H1 (cell line): ENCODE measurements at regions not wholly inside any gene's neighbourhood (a gene's known extent, or its start where the extent isn't known, plus 50 kb on each side); places are given as distances from the start of the nearest gene placed in this dataset.

Source experiments
- CTCF ChIA-PET: fragments of 300-600 bp; sonication (Branson Sonifier 250); formaldehyde crosslinking; loops from one replicate; lab custom pipeline; 2021; ENCODE audit not compliant: partially characterized antibody; lab: Charles Lee
- POLR2A ChIA-PET: fragments of 300-600 bp; sonication (Branson Sonifier 250); formaldehyde crosslinking; loops from one replicate; lab custom pipeline; 2021; ENCODE audit warnings: inconsistent platforms; ENCODE audit not compliant: partially characterized antibody; lab: Charles Lee
- DNase-seq, 2 experiments: peaks; one replicate each; pipeline versions ENCODE4 v3.0.0 to v3.0.0-alpha.2; 2010 to 2022; ENCODE audit warnings: low spot score in 2 of 2, low read depth in 1 of 2, mixed read lengths in 1 of 2
- FAIRE-seq: peaks from 2 replicates; lab custom pipeline; 2011; peaks lifted over from hg19 to GRCh38; lab: Jason Lieb, UNC
- H2AFZ ChIP-seq: 2 replicates; pipeline ENCODE4 v1.8.1; 2012; ENCODE audit warnings: low read length, inconsistent platforms
- H2AK5ac ChIP-seq: 2 replicates; pipeline ENCODE4 v1.6.1; 2013; ENCODE audit warnings: low read depth, low read length
- H2BK120ac ChIP-seq: replicated peaks from 2 replicates; pipeline ENCODE3; 2013; ENCODE audit warnings: low read depth, low read length, inconsistent platforms
- H2BK12ac ChIP-seq: 2 replicates; pipeline ENCODE4 v1.6.1; 2013; ENCODE audit warnings: low read depth, low read length
- H2BK15ac ChIP-seq: 2 replicates; pipeline ENCODE4 v1.6.1; 2013; ENCODE audit warnings: low read length
- H2BK20ac ChIP-seq: 2 replicates; pipeline ENCODE4 v1.6.1; 2013; ENCODE audit warnings: low read length
- H2BK5ac ChIP-seq: 2 replicates; pipeline ENCODE4 v1.6.1; 2013; ENCODE audit warnings: low read depth, low read length
- H3K14ac ChIP-seq: 2 replicates; pipeline ENCODE4 v1.6.1; 2013; ENCODE audit warnings: inconsistent platforms; ENCODE audit not compliant: insufficient read length
- H3K18ac ChIP-seq: 2 replicates; pipeline ENCODE4 v1.6.1; 2013; ENCODE audit warnings: low read length; ENCODE audit errors: extremely low read depth
- H3K23ac ChIP-seq: 2 replicates; pipeline ENCODE4 v1.6.1; 2013; ENCODE audit warnings: inconsistent platforms; ENCODE audit not compliant: insufficient read length
- H3K23me2 ChIP-seq: 2 replicates; pipeline ENCODE4 v1.6.1; 2013; ENCODE audit warnings: low read depth, low read length
- H3K27ac ChIP-seq: 2 replicates; pipeline ENCODE4 v1.6.1; 2011; ENCODE audit warnings: low read depth, low read length, inconsistent platforms
- H3K27me3 ChIP-seq, 4 experiments: replicated peaks in 1 of 4; 1 replicate in 1 of 4; 2 replicates in 3 of 4; pipeline versions ENCODE4 v1.6.1 to v1.8.1; 2011 to 2013; ENCODE audit warnings: low read length in 3 of 4, mild to moderate bottlenecking in 3 of 4, inconsistent platforms in 2 of 4, mixed read lengths in 2 of 4, moderate library complexity in 1 of 4; ENCODE audit not compliant: control insufficient read depth in 3 of 4, insufficient read depth in 3 of 4; ENCODE audit errors: extremely low read depth in 1 of 4
- H3K36me3 ChIP-seq, 4 experiments: 2 replicates each; pipeline versions ENCODE4 v1.6.1 to v1.8.1; 2011 to 2013; ENCODE audit warnings: mild to moderate bottlenecking in 4 of 4, low read length in 3 of 4, moderate library complexity in 2 of 4, control low read depth in 1 of 4, inconsistent platforms in 1 of 4; ENCODE audit not compliant: insufficient read depth in 4 of 4, control insufficient read depth in 2 of 4
- H3K4ac ChIP-seq: replicated peaks from 2 replicates; pipeline ENCODE3; 2013; ENCODE audit warnings: low read length, low read depth, mixed read lengths, inconsistent platforms; ENCODE audit not compliant: insufficient read length
- H3K4me1 ChIP-seq, 4 experiments: replicated peaks in 1 of 4; 1 replicate in 1 of 4; 2 replicates in 3 of 4; pipeline versions ENCODE4 v1.6.1 to v1.8.1; 2011 to 2013; ENCODE audit warnings: low read length in 3 of 4, inconsistent platforms in 2 of 4, mixed read lengths in 1 of 4; ENCODE audit not compliant: insufficient read depth in 4 of 4, control insufficient read depth in 3 of 4
- H3K4me2 ChIP-seq, 2 experiments: 2 replicates each; pipeline versions ENCODE4 v1.6.1 to v1.8.1; 2011 to 2013; ENCODE audit warnings: low read depth in 2 of 2, low read length in 2 of 2, control low read depth in 1 of 2, inconsistent platforms in 1 of 2, mild to moderate bottlenecking in 1 of 2; ENCODE audit not compliant: insufficient read depth in 1 of 2
- H3K4me3 ChIP-seq, 4 experiments: fragments of 200-600, 300-600 bp in 1 of 4; sonication (generic), shearing (Covaris generic), sonication (Bioruptor Twin) in 1 of 4; 2 replicates each; pipeline versions ENCODE4 v1.5.1 to v1.8.1; 2011 to 2016; ENCODE audit warnings: low read length in 4 of 4, low read depth in 3 of 4, control low read depth in 2 of 4, inconsistent platforms in 2 of 4, mild to moderate bottlenecking in 2 of 4, mixed read lengths in 1 of 4, moderate library complexity in 1 of 4; ENCODE audit not compliant: insufficient read depth in 2 of 4; ENCODE audit errors: extremely low read depth in 1 of 4
- H3K56ac ChIP-seq: replicated peaks from 2 replicates; pipeline ENCODE3; 2013; ENCODE audit warnings: low read depth, mild to moderate bottlenecking, mixed read lengths, low read length, inconsistent platforms; ENCODE audit not compliant: insufficient read length
- H3K79me1 ChIP-seq: 2 replicates; pipeline ENCODE4 v1.6.1; 2013; ENCODE audit warnings: low read depth, low read length, control low read depth
- H3K79me2 ChIP-seq, 2 experiments: 2 replicates each; pipeline versions ENCODE4 v1.6.1 to v1.8.1; 2012 to 2013; ENCODE audit warnings: low read length in 2 of 2, mild to moderate bottlenecking in 2 of 2, inconsistent platforms in 1 of 2; ENCODE audit not compliant: insufficient read depth in 2 of 2, control insufficient read depth in 1 of 2
- H3K9ac ChIP-seq, 4 experiments: replicated peaks in 1 of 4; 1 replicate in 1 of 4; 2 replicates in 3 of 4; pipeline versions ENCODE4 v1.6.1 to v1.8.1; 2011 to 2013; ENCODE audit warnings: low read depth in 3 of 4, low read length in 3 of 4, control low read depth in 2 of 4, mild to moderate bottlenecking in 2 of 4, moderate library complexity in 2 of 4, inconsistent platforms in 1 of 4; ENCODE audit errors: extremely low read depth in 1 of 4
- H3K9me3 ChIP-seq, 2 experiments: 2 replicates each; pipeline versions ENCODE4 v1.6.1 to v1.8.1; 2012 to 2013; ENCODE audit warnings: mild to moderate bottlenecking in 2 of 2, moderate library complexity in 2 of 2, control low read depth in 1 of 2, inconsistent platforms in 1 of 2, low read depth in 1 of 2, low read length in 1 of 2, mixed read lengths in 1 of 2; ENCODE audit not compliant: insufficient read depth in 2 of 2
- H4K20me1 ChIP-seq, 2 experiments: replicated peaks in 1 of 2; 2 replicates each; pipeline versions ENCODE3 to v1.8.1; 2011 to 2013; ENCODE audit warnings: inconsistent platforms in 2 of 2, low read length in 2 of 2, mild to moderate bottlenecking in 1 of 2; ENCODE audit not compliant: insufficient read depth in 2 of 2, control insufficient read depth in 1 of 2
- H4K5ac ChIP-seq: 2 replicates; pipeline ENCODE4 v1.6.1; 2013; ENCODE audit warnings: low read length, low read depth, mixed read lengths, inconsistent platforms; ENCODE audit not compliant: insufficient read length
- H4K8ac ChIP-seq: 2 replicates; pipeline ENCODE4 v1.8.0; 2013; ENCODE audit warnings: mild to moderate bottlenecking, moderate library complexity, low read length, inconsistent platforms; ENCODE audit not compliant: insufficient read depth; ENCODE audit errors: extremely low read depth
- H4K91ac ChIP-seq: replicated peaks from 2 replicates; pipeline ENCODE3; 2013; ENCODE audit warnings: low read length, mixed read lengths, inconsistent platforms; ENCODE audit not compliant: insufficient read length
- CHD2 ChIP-seq: IDR thresholded peaks from 2 replicates; pipeline ENCODE4 v1.6.1; 2012; ENCODE audit warnings: low read length, improper control_type of control experiment
- FOSL1 ChIP-seq: IDR thresholded peaks from 2 replicates; pipeline ENCODE4 v1.6.1; 2011; ENCODE audit warnings: mild to moderate bottlenecking, low read depth, low read length, moderate library complexity; ENCODE audit not compliant: insufficient read depth
- KDM1A ChIP-seq: fragments of 200-600, 300-600 bp; sonication (generic); IDR thresholded peaks from 2 replicates; pipeline ENCODE4 v1.7.1; 2016; ENCODE audit warnings: mild to moderate bottlenecking, low read length, borderline replicate concordance
- NANOG ChIP-seq: IDR thresholded peaks from 2 replicates; pipeline ENCODE4 v1.6.1; 2011; ENCODE audit warnings: low read length, low read depth, mild to moderate bottlenecking, inconsistent platforms; ENCODE audit not compliant: insufficient read depth, poor library complexity, severe bottlenecking
- WGBS, 2 experiments: shearing (Covaris generic) in 1 of 2; methylation state at CpG; one replicate each; pipeline versions ENCODE4 v1.1.6 to v1.1.7; 2013 to 2015; ENCODE audit warnings: low lambda C conversion rate in 2 of 2, mixed read lengths in 2 of 2, inconsistent platforms in 1 of 2, low coverage in 1 of 2, missing lambda C conversion rate in 1 of 2; ENCODE audit not compliant: insufficient replicate concordance in 2 of 2, insufficient coverage in 1 of 2, insufficient read length in 1 of 2; ENCODE audit errors: extremely low coverage in 1 of 2, missing lambda C conversion rate in 1 of 2; 5-methylcytosine and 5-hydroxymethylcytosine counted together

GRCh38 chr7:155996718-155997280 is 184.5 kb upstream of the SHH start:
- H3K4me1 ChIP-seq = no peaks in the 10 kb centered on the region
- no peak overlapping the region for H2AFZ ChIP-seq
- no peak overlapping the region for H4K8ac ChIP-seq
- H2BK12ac ChIP-seq = no peak overlapping the region
- no peak overlapping the region for H3K27ac ChIP-seq
- ChIA-PET POLR2A (no interaction called here), CTCF (no interaction called here)
- no peak overlapping the region for H3K4me2 ChIP-seq
- TF ChIP-seq FOSL1 (no peak), NANOG (no peak), CHD2 (no peak), KDM1A (no peak)
- H3K4ac ChIP-seq = no peak overlapping the region
- no peak overlapping the region for H3K4me3 ChIP-seq
- H3K36me3 ChIP-seq = no peaks in the 10 kb centered on the region
- H3K23ac ChIP-seq = no peak overlapping the region
- H3K27me3 ChIP-seq = no peaks in the 10 kb centered on the region
- no peaks in the 10 kb centered on the region for H3K23me2 ChIP-seq
- 87% methylated on average over 12 of the region's 12 CpGs; no CpG with 5 or more reads in 1 of the 2 experiments for WGBS, 2 experiments
- no peak overlapping the region for H4K5ac ChIP-seq
- H3K79me2 ChIP-seq = no peaks in the 10 kb centered on the region
- FAIRE-seq = no peak
- H3K9me3 ChIP-seq = peaks cover 0 to 3% of the 10 kb centered on the region in 2 experiments; a peak in 1 of 4 replicates
- no peak for DNase-seq
- no peak overlapping the region for H3K56ac ChIP-seq
- no peak overlapping the region for H2BK15ac ChIP-seq
- H3K14ac ChIP-seq = no peak overlapping the region
- H2AK5ac ChIP-seq = no peak overlapping the region
- no peak overlapping the region for H3K9ac ChIP-seq
- no peak overlapping the region for H2BK20ac ChIP-seq
- no peak overlapping the region for H4K91ac ChIP-seq
- no peak overlapping the region for H2BK5ac ChIP-seq
- H3K18ac ChIP-seq = no peak overlapping the region
- H3K79me1 ChIP-seq = no peaks in the 10 kb centered on the region
- H2BK120ac ChIP-seq = no peak overlapping the region
- no peaks in the 10 kb centered on the region for H4K20me1 ChIP-seq
